NB4 (cell line): ENCODE measurements at regions not wholly inside any gene's neighbourhood (a gene's known extent, or its start where the extent isn't known, plus 50 kb on each side); places are given as distances from the start of the nearest gene placed in this dataset.

Experiments used
- DNase-seq: peaks from one replicate; pipeline ENCODE4 v3.0.0; 2010; ENCODE audit warnings: low read depth
- H3K4me3 ChIP-seq: one replicate; pipeline ENCODE4 v1.5.1; 2011; ENCODE audit warnings: mild to moderate bottlenecking, low read depth, low read length, moderate library complexity
- CTCF ChIP-seq: IDR thresholded peaks from one replicate; pipeline ENCODE4 v1.5.1; 2012; ENCODE audit warnings: low read depth, low read length
- MAX ChIP-seq: IDR thresholded peaks from 2 replicates; pipeline ENCODE4 v1.6.1; 2011; ENCODE audit warnings: low read depth, low read length
- MYC ChIP-seq: IDR thresholded peaks from 2 replicates; pipeline ENCODE4 v1.6.1; 2011; ENCODE audit warnings: low read depth, low read length
- POLR2A ChIP-seq: IDR thresholded peaks from 2 replicates; pipeline ENCODE4 v1.6.1; 2011; ENCODE audit warnings: mild to moderate bottlenecking; ENCODE audit not compliant: insufficient read length; ENCODE audit errors: extremely low read depth

- H3K4me3 ChIP-seq: no peak overlapping the region
- DNase-seq: no peak
- TF ChIP-seq MAX (no peak), CTCF (no peak), POLR2A (no peak), MYC (no peak)
Measured at GRCh38 chr10:10346390-10347150, 671.1 kb upstream of the CELF2 start.

GRCh38 chr10:10350050-10350449 is 667.6 kb upstream of the CELF2 start:
- no peak for TF ChIP-seq CTCF
- TF ChIP-seq POLR2A: no peak
- no peak for TF ChIP-seq MAX
- TF ChIP-seq MYC: no peak
- DNase-seq: no peak
- H3K4me3 ChIP-seq: no peak overlapping the region

- TF ChIP-seq MAX: no peak
- no peak for TF ChIP-seq MYC
- no peak overlapping the region for H3K4me3 ChIP-seq
- no peak for DNase-seq
Measured at GRCh38 chr10:10351451-10351850, 666.2 kb upstream of the CELF2 start.

- no peak overlapping the region for H3K4me3 ChIP-seq
- DNase-seq: no peak
- TF ChIP-seq POLR2A (no peak), MAX (no peak), CTCF (no peak), MYC (no peak)
Measured at GRCh38 chr10:10353326-10353868, 664.3 kb upstream of the CELF2 start.

- TF ChIP-seq CTCF: no peak
- no peak for TF ChIP-seq MYC
- no peak for TF ChIP-seq POLR2A
- TF ChIP-seq MAX: no peak
- DNase-seq: no peak
- no peak overlapping the region for H3K4me3 ChIP-seq
Measured at GRCh38 chr10:10359263-10359662, 658.4 kb upstream of the CELF2 start.

- no peak overlapping the region for H3K4me3 ChIP-seq
- no peak for DNase-seq
- TF ChIP-seq CTCF (no peak), MAX (no peak), POLR2A (no peak), MYC (no peak)
Measured at GRCh38 chr10:10361301-10361885, 656.3 kb upstream of the CELF2 start.
